Breast epithelium (tissue), 3 donors: ENCODE measurements at regions not wholly inside any gene's neighbourhood (a gene's known extent, or its start where the extent isn't known, plus 50 kb on each side); places are given as distances from the start of the nearest gene placed in this dataset.

Experiments
- CTCF ChIP-seq, 3 donors: fragments of 450-650 bp; IDR thresholded peaks; one replicate each; pipeline ENCODE4 v1.5.1; 2016 to 2017; ENCODE audit warnings: antibody characterized with exemption in 3 of 3, mild to moderate bottlenecking in 3 of 3, moderate library complexity in 3 of 3
- POLR2AphosphoS5 ChIP-seq, 3 donors: sonication (generic); formaldehyde crosslinking; IDR thresholded peaks; one replicate each; pipeline ENCODE4 v1.6.1; 2017; ENCODE audit warnings: antibody characterized with exemption in 3 of 3

- TF ChIP-seq CTCF (IDR thresholded peaks at IDR 0.05): no peak
- TF ChIP-seq POLR2AphosphoS5 (IDR thresholded peaks at IDR 0.05): no peak
Observed at GRCh38 chr5:66345281-66345680, 201.2 kb downstream of the SREK1 start.
